GM19238 (cell line): ENCODE measurements at regions not wholly inside any gene's neighbourhood (a gene's known extent, or its start where the extent isn't known, plus 50 kb on each side); places are given as distances from the start of the nearest gene placed in this dataset.
"Not testable (repeated sequence)": the region's sequence is repeated elsewhere in the genome, so short reads cannot be mapped to it uniquely, and the experiment has no call there.

Experiments used
- DNase-seq: peaks from one replicate; pipeline ENCODE4 v3.0.0; 2011; ENCODE audit warnings: low spot score; ENCODE audit not compliant: insufficient read length

DNA sequence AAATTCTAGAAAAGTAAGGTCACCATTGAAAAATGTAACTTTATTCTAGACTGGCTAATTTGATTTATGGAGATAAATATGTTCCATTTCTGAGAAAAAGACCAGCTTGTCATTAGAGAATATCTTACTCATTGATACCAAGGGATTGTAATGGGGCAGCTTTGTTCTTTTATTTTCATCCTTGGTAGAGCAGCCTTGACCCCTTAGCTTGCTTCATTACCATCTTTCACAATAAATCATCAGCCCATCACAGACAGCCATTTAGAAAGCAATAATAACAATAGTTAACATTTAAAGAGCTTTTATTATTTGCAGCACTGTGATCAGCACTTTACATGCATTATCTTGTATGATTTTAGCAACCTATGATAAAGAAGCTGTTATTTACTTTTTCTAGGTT is 253.6 kb downstream of the C3orf38 start:
- DNase-seq: no peak

DNA sequence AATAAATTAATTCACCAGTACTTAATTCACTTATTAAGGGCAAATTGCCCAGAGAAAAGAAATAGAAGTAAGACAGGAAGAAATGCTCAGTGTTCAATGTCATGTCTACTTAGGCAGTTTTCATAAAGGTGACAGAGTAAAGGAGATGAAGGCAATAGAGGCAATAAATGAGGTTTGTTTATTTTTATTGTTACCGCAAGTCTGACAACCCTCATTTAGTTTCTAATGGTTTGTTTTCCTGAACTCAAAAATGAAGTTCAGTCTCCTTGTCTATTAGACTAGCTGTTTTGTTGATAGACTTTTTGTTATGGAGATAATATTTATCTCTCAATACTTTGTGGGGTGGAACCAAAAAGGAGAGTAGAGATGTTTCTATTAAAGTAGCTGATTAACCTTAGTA is 258.3 kb downstream of the C3orf38 start:
- no peak for DNase-seq

DNA sequence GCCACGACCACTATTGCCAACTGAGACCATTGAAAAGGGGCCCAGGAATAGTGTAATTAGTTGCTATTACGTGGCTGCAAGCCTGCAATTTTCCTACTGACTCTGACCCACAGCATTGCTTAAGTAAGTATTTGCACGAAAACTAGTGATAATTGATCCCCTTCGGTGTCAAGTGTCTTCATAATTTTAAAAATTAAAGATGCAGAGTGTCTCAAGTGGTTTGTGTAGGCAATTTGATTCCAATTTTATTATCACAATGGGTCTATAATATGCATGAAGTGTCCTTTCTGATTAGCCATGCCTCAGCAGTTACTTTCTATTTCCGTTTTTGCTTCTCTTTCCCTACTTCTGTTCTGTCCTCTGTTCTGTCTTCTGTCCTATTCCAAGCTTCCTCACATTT is 259.2 kb downstream of the C3orf38 start:
- DNase-seq: no peak

DNA sequence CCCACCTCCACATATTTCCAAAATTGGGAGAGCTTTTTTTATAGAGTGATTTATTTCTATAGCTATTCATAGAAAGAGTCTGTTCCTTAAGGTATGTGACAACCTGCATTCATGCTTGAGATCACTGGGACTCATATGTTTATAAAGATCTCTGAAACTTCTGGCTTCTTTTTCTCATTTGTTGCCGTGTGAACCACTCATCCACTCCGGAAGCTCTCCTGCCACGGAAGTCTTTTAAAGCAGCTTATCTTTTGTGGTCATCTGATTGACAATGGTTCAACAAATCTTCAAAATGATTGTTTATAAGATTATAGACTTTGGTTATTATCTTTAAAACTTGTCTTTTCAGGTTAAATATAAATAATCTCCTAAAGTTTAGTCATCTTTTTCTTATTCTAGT is 260.5 kb downstream of the C3orf38 start:
- DNase-seq: no peak

DNA sequence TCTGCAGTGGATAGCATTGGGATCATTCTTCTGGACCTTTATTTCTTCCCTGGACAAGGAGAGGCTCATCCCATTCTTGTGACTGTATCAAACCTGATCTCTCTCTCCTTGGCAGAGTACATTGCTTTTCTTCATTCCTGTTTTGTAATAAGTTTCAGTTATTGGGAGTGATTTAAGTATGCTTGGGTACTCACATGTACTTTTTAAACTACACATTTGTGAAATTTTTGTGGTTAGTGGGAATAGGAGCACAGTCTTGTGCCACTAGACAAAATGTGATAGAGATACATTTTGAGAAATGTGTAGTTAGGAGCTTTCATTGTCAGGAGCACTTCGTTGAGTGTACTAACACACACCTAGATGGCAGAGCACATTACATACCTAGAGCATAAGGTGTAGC is 262.6 kb downstream of the C3orf38 start:
- DNase-seq: no peak

DNA sequence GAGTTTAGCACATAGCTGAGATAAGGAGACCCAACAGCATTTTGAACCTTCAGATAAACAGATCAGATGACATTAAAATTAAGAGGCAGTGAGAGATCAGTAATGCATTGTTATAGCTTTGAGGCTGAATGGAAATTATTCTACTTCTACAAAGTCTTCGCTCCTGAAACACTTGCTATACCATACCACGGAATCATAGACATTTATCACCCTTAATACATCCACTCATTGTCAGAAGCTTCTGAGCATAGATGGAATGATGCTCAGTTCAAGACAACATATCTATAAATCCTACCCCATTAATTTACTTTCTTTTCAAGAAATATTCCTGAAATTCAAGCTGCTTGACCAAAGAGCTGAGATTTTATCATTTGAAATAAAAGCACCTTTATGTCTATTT is 266.7 kb downstream of the C3orf38 start:
- DNase-seq: no peak

DNA sequence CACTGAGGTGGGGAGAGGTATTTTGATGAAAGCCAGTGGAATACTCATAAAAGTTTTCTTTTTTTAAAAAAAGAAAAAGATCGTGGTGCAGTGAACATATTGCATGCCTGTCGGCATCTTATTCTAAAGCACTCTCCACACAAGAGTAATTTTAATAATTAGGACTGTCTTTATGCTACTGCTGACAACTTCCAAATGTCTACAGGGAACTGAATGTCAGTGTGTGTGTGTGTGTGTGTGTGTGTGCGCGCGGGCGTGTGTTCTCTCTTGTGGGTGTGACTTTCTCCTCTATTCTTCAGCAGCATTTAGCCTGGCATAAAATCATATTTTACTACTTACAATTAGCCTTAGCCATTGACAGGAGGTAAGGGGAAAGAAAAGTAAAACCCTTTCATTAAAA is 268.5 kb downstream of the C3orf38 start:
- DNase-seq: no peak

DNA sequence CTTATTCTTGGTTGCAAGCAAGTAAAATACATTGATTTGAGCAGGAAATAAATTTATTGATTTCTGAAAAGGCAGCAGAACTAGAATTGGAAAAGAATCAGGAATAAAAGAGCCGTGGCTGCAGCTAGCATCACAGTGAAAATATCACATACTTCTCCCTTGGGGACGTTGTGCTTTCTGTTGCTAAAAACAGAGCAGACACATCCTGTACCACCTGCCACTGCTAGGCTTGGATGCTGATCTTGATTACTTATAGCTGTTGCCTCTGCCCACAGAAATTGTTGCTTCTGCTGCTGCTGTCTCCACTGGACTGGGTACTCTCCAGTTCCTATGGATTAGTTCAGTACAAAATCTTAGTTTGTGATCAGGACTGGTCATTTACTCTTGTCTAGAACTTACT is 283.8 kb downstream of the C3orf38 start:
- peak; percentile 10 for DNase-seq

DNA sequence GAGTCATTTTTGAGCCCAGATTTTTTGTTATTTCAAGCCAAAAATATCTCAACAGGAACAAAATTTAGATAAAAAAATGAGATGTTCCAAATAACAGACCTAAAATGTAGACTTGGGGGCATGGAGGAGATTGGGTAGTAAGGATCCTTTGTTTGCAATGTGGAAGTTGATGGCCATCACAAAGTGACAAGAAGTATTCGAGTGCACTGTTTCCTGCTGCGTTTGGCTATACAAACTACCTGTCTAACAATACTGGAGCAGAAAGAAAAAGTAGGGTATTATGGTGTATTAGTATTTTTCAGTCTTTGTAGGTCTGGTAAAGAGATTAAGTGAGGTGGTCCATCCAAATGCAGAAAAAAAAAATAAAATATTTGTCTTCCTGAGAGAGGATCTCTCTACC is 284.2 kb downstream of the C3orf38 start:
- no peak for DNase-seq

DNA sequence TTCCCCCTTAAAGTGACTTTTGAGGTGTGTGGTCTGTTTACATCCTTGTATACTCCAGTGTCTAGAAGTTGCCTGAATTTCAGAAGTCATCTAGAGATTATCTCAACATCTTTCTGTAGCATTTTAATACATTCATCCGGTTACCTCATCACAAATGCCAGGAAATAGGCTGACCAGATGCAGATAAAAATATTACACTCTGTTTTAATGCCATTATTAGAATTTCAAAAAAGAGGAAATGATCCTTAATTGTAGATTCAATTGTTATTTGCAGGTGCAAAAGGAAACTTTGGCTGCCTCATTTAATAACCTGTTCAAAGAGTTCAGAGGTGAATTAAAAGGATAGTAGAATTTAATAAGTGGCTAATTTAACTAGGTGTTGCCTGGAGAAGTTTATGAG is 290.9 kb downstream of the C3orf38 start:
- no peak for DNase-seq

DNA sequence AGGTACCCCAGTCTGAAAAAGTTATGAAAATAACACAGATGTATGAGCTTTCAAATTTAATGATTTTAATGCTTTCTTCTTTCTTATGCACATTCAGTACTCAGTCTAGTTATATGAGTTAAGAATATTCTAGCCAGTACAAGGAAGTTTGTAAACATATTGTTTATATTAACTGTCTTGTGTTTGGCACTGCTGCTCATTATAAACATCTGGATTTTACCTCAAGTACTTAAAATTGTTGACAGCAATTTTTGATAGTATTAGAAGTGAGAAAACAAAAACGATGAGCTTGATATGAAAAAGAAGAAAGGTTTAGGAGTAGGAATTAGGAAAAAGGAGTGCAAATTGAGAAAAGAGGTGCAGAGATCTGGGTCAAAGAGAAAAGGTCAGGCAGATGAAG is 293.3 kb downstream of the C3orf38 start:
- no peak for DNase-seq

DNA sequence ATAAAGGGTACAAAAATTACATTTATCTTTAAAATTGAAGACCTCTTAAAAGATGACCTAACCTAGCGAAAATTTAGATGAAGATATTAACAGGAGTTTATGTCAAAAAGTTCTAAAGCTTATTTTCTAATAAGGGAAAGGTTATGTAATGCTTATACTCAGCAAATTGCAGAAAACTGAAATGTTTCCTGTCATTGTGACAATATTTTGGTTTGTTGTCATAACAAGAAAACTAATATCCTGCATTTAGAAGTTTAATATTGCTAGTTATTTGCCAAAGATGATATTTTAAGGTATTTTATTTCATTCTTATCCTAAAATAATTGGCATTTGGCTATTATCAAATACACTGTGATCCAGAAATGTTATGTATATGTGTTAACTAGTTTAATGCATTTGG is 294.5 kb downstream of the C3orf38 start:
- no peak for DNase-seq

DNA sequence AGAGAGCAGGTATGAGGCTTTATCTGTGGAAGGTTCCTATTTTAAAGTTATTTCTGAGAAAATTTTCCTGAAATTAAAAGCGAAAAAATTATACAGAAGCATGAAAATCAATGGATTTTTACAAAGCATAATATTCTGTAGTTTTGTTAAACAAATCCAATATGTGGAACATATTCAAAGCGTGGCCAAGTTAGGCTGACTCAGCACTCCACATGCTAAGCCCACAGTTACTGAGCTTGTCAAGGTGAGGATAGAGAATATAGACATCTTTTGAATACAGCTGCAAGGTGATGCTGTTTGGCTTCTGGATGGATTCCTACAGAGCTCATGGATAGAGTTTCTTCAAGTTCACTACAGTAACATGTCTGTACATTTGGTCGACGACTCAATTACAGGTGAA is 302.5 kb downstream of the C3orf38 start:
- DNase-seq: no peak

DNA sequence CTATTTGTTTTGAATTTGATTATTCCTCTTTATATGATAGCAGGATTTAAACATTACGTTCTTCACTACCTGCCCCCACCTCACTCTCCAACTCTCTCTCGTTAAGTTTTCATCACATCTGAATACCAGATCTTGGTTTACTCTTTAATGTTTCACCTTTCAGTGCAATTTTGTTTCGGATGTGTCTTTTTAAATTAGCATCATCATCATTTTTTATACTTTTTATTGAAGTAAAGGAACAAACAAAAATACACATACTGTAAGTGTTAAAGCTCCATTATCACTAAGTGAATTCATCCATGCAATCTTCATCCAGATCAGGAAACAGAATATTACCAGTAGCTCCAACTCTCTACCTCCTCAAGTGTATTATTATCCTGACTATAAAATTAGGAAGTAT is 310.6 kb downstream of the C3orf38 start:
- DNase-seq: no peak

DNA sequence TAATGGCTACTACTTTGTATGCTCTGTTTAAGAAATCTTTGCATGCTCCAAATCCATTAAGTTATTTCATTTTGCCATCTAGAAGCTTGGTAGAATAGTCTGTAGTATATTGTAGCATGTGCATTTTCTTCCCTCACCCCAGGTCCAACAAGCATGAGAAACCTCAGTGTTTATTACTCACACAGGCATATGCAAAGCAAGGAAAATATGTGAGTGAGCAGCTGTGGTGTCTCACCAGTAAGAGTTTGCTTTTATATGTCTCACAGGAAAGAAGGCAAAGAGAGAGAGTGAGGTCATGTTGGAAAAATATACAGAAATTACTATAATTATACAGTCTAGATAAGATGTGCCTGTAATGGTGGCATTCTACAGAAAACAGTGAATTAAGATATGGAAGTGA is 312.5 kb downstream of the C3orf38 start:
- no peak for DNase-seq

DNA sequence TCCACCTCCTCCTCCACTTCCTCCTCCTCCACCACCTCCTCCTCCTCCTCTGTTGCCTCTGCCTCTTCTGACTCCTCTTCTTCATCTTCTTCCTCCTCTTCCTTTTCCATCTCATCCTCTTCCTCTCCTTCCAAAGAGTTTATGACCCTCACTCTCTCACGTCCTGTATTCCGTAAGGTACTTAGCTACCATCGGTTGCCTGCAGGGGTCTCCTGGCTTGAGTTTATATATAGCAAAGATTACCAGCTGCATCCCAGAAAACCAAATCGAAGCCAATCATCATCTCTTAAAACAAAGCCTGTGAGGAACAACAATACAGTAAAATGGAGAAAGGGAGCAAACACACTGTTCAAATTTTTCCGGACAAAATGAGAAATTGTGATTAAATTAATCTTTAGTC is 317.4 kb downstream of the C3orf38 start:
- DNase-seq: no peak

DNA sequence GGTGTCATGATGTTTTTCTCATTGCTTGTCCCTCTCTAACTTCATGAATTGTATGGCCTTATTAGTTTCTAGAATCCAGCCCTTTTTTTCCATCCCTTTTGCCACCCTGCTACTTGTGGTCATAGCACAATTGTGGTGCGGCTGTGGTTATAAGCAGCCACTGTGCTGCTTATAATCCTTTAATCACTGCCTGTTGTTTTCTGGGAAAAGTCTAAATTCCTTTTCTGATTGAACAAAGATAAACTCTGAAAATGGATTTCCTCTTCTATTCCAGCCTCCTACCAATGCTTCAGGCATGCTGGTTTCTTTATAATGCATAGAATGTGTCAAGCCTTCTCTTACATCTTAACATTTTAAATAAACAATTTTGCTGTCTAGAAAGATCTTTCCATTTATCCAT is 319.5 kb downstream of the C3orf38 start:
- DNase-seq: no peak

DNA sequence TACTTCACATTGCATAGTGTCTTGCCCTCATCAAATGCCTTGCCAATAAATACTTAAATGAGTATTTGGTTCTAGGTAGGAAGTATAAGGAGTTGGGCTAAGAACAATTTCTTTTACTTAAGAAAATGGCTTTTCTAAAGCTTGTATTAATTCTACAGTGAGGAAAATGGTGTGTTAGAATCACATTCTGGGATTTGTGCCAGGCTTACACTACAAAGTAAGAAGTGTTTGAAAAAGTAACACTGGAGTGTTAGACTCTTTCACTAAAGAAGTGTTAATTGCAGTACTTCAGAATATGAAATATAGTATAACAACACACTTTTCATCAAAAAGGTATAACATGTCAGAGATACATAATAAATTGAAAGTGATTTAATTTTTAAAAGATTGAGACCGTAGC is 328.7 kb downstream of the C3orf38 start:
- no peak for DNase-seq

DNA sequence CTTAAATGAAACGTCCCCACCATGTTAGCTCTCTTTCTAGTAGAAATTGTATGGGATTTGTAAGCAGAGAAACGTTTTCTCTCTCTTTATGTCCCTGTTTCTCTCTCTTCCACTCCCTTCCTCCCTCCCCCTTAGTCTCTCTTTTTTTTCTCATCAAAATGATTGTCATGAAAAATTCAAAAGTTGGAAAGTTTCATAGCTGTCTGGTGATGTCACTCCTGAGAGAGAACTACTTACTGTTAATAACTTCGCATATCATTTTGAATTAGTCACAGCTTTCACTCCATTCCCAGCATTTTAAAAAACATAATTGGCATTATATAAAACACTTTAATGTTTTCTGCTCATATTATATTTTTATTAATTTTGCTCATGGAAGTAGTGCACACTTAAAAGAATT is 331.1 kb downstream of the C3orf38 start:
- DNase-seq: no peak

DNA sequence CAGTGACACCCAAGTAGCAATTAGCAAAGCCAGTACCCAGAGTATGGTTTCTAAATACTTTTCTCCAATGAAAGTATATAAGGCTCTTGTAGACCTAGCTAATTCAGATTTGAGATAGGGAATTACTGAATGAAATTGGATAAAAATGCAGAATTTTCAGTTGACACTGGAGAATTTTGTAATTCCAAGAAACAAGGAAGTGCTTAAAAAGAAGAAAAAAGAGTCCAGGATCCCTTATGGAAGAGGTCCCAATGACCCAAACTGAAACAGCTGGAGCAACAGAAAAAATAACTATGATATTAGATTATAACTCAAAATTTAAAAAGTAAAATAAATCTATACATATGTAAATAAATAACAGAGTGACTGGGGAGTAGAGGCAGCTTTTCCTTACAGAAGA is 335.2 kb downstream of the C3orf38 start:
- DNase-seq: no peak

DNA sequence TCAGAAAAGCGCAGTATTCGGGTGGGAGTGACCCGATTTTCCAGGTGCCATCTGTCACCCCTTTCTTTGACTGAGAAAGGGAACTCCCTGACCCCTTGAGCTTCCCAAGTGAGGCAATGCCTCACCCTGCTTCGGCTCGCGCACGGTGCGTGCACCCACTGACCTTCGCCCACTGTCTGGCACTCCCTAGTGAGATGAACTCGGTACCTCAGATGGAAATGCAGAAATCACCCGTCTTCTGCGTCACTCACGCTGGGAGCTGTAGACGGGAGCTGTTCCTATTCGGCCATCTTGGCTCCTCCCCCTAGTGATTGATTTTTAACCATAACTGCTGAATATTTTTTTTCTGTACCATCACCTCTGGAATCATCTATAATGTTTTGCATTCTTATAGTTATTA is 359.1 kb downstream of the C3orf38 start:
- not testable (repeated sequence) for DNase-seq

DNA sequence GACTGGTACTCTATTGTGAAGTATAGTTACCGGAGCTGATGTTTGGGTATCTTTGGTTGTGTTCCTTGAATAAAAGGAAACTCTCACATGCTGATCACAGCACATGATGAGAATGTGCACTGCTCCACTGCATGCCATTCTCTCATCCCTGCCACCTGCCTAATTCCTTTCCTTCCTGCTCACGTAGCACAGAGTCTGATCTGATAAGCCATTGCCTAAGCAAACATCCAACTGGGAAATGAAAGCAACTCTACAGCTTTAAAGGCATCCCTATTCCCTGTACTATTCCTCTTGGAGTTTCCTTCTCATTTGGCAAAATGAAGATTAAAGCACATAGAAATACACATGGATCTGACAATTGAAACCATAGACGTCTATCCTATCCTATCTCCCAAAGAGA is 359.8 kb downstream of the C3orf38 start:
- no peak for DNase-seq

DNA sequence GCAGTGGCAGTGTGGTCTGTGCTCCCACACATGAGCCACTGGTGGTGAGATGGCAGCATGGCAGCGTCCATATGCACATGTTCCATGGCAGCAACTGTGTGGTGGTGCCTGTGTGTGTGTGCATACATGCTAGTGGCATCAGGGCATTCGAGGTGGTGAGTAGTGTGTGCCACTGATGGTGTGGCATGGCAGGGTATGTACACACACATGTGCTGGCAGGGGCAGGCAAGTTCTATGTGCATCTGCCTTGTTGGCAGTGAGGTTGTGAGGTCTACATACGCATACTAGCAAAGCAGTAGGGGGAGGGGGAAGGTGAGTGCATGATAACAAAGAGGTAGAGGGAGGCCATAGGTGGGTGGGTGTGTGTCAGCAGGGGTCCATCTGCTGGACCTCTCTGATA is 378.7 kb downstream of the C3orf38 start:
- no peak for DNase-seq

DNA sequence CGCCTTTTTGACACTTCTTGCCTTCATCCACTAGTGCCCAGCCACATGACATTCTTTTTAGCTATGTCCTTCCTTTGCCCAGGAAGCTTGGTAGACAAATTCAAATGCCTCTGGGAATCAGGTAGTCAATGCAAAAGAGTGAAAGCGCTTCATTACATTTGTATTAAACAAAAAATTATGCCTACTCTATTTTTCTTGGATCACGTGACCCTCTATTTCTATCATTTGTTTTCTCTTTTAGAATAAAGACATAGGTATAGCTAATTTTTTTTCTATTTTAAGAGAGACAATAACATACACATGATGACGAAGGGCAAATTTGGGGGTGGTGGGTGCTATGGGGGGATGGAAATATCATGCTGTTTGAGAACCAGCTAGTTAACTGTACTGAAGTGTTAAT is 384.8 kb downstream of the C3orf38 start:
- DNase-seq: no peak

DNA sequence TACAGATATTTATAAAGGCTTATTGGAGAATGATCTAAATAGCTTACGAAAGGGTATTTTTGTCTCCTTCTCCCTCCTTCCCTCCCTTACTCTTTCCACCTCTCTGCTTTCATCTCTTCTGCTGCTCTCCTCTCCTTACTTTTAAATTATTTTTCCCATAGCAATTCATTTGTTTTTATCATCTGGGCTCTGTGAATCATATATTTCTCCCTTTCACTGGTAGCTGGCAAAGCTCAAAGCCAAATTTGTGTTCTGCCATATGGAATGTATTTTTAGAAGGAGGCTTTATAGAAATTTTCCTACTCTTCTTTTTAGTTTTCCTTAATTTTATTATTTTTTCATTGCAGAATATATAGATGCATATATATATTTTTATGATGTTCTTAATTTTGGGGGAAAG is 385.8 kb downstream of the C3orf38 start:
- no peak for DNase-seq
